PC-3 (cell line): ENCODE measurements at regions not wholly inside any gene's neighbourhood (a gene's known extent, or its start where the extent isn't known, plus 50 kb on each side); places are given as distances from the start of the nearest gene placed in this dataset.
"Not testable (repeated sequence)": the region's sequence is repeated elsewhere in the genome, so short reads cannot be mapped to it uniquely, and the experiment has no call there.

Experiments used
- CTCF ChIP-seq: fragments of 300-600 bp; sonication (generic); conservative IDR thresholded peaks from 2 replicates; pipeline ENCODE4 v1.5.1; 2017; ENCODE audit warnings: antibody characterized with exemption, low read depth, mild to moderate bottlenecking, low read length
- EZH2 ChIP-seq: fragments of 300-600 bp; sonication (generic); IDR thresholded peaks from one replicate; pipeline ENCODE4 v1.6.1; 2017; ENCODE audit warnings: antibody characterized with exemption, mild to moderate bottlenecking, low read length; ENCODE audit not compliant: unreplicated experiment

DNA sequence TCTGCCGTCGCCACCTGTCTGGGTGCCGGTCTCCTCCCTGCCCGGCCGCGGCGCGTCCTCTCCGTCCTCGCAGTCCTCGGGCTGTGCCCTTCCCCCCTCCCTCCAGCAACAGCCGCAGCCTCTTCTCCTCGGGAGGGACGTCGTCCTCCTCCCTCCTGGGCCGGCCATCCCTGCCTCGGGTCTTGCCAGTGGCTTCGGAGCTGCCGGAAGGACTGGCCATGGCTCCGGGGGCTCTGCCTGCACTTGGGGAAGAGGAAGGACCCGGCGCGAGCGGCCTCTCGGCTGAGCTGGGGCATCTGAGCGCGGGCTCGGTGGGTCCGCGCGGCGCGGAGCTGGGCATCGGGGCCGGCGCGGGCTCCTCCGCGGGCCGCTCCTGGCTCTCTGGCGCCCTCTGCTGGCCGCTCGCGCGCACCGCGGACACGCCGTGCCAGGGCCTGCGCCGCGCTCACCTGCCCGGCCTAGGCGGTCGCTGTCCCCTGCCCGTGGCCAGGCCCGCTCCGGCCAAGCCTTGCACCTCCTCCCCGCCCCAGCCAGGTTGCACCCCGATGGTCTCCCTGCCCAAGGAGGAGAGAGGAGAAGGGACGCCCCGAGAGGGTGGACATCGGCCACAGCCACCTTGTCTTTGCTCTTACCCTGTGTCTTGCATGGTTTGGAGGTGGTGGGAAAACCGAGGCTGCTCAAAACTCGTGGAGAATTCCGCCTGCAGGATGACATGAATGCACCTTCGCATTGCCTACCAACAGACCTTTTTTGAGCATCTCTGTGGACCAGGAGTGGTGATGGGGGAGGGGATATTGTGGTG lies 83.9 kb upstream of the FRG2C start:
- peak; percentile 52; the same call in 1 of the 2 replicates for TF ChIP-seq CTCF
- TF ChIP-seq EZH2 = not testable (repeated sequence)
